KOPT-K1 (cell line): ENCODE measurements at regions not wholly inside any gene's neighbourhood (a gene's known extent, or its start where the extent isn't known, plus 50 kb on each side); places are given as distances from the start of the nearest gene placed in this dataset.

ENCODE experiments used
- H3K27ac ChIP-seq: fragments of 200-600 bp; sonication (generic); 2 replicates; pipeline ENCODE4 v1.5.1; 2016; ENCODE audit warnings: antibody characterized with exemption, mild to moderate bottlenecking, low read depth, low read length; ENCODE audit not compliant: poor library complexity, severe bottlenecking
- H3K36me3 ChIP-seq: fragments of 200-600 bp; sonication (generic); 2 replicates; pipeline ENCODE4 v1.5.1; 2017; ENCODE audit warnings: antibody characterized with exemption, mild to moderate bottlenecking, low read length, moderate library complexity; ENCODE audit not compliant: insufficient read depth
- H3K9me3 ChIP-seq: fragments of 200-600 bp; sonication (generic); 2 replicates; pipeline ENCODE4 v1.5.1; 2017; ENCODE audit warnings: antibody characterized with exemption, low read length, mild to moderate bottlenecking; ENCODE audit not compliant: insufficient read depth, poor library complexity, severe bottlenecking

- Histone ChIP-seq H3K9me3 (peaks cover 15% of the 10 kb centered on the region), H3K27ac (no peak overlapping the region), H3K36me3 (no peaks in the 10 kb centered on the region)
These were observed 56.7 kb upstream of the EN2 start for GRCh38 chr7:155401231-155401630.

- H3K9me3 ChIP-seq = peaks cover 15% of the 10 kb centered on the region
- H3K27ac ChIP-seq = no peak overlapping the region
- no peaks in the 10 kb centered on the region for H3K36me3 ChIP-seq
These were observed 56.0 kb upstream of the EN2 start for GRCh38 chr7:155401884-155402283.

GRCh38 chr7:155402941-155403340, 55.0 kb upstream of the EN2 start:
- Histone ChIP-seq H3K9me3 (peaks cover 15% of the 10 kb centered on the region), H3K27ac (no peak overlapping the region), H3K36me3 (no peaks in the 10 kb centered on the region)

GRCh38 chr7:155404976-155405375, 53.0 kb upstream of the EN2 start:
- Histone ChIP-seq H3K36me3 (no peaks in the 10 kb centered on the region), H3K27ac (no peak overlapping the region), H3K9me3 (peaks cover 15% of the 10 kb centered on the region)

- H3K36me3 ChIP-seq = no peaks in the 10 kb centered on the region
- no peak overlapping the region for H3K27ac ChIP-seq
- H3K9me3 ChIP-seq = peaks cover 15% of the 10 kb centered on the region
These were observed 52.3 kb upstream of the EN2 start for GRCh38 chr7:155405399-155406318.

- H3K36me3 ChIP-seq = no peaks in the 10 kb centered on the region
- H3K27ac ChIP-seq = no peak overlapping the region
- peaks cover under 1% of the 10 kb centered on the region for H3K9me3 ChIP-seq
These were observed 50.1 kb upstream of the EN2 start for GRCh38 chr7:155407799-155408198.
